Neuronal stem cell (in vitro differentiated cells): ENCODE measurements at regions not wholly inside any gene's neighbourhood (a gene's known extent, or its start where the extent isn't known, plus 50 kb on each side); places are given as distances from the start of the nearest gene placed in this dataset.
"Not testable (repeated sequence)": the region's sequence is repeated elsewhere in the genome, so short reads cannot be mapped to it uniquely, and the experiment has no call there.

Source experiments
- DNase-seq: peaks from one replicate; pipeline ENCODE4 v3.0.0-alpha.2; 2013; ENCODE audit warnings: low spot score
- H2AFZ ChIP-seq: one replicate; pipeline ENCODE4 v1.6.1; 2013; ENCODE audit warnings: mild to moderate bottlenecking, low read length, inconsistent platforms
- H2AK5ac ChIP-seq: 2 replicates; pipeline ENCODE4 v1.6.1; 2013; ENCODE audit warnings: low read depth, mild to moderate bottlenecking, inconsistent platforms, low read length, moderate library complexity, mixed read lengths
- H2BK120ac ChIP-seq: 2 replicates; pipeline ENCODE4 v1.6.1; 2013; ENCODE audit warnings: low read depth, mild to moderate bottlenecking, inconsistent platforms, low read length, moderate library complexity, mixed read lengths
- H2BK12ac ChIP-seq: one replicate; pipeline ENCODE4 v1.6.1; 2013; ENCODE audit warnings: low read length, inconsistent platforms
- H2BK15ac ChIP-seq: 2 replicates; pipeline ENCODE4 v1.6.1; 2013; ENCODE audit warnings: mild to moderate bottlenecking, low read length, inconsistent platforms, mixed read lengths
- H2BK5ac ChIP-seq: one replicate; pipeline ENCODE4 v1.6.1; 2013; ENCODE audit warnings: inconsistent platforms, mild to moderate bottlenecking, low read length, moderate library complexity
- H3K14ac ChIP-seq: one replicate; pipeline ENCODE4 v1.6.1; 2013; ENCODE audit warnings: low read length, inconsistent platforms
- H3K18ac ChIP-seq: 2 replicates; pipeline ENCODE4 v1.6.1; 2013; ENCODE audit warnings: low read length, inconsistent platforms
- H3K23ac ChIP-seq: 2 replicates; pipeline ENCODE4 v1.6.1; 2013; ENCODE audit warnings: low read depth, mild to moderate bottlenecking, mixed read lengths, low read length, inconsistent platforms; ENCODE audit not compliant: poor library complexity
- H3K27ac ChIP-seq: replicated peaks from 3 replicates; pipeline ENCODE4 v1.5.1; 2013; ENCODE audit warnings: low read length, inconsistent platforms
- H3K27me3 ChIP-seq, 3 experiments: 2 replicates each; pipeline ENCODE4 v1.6.1; 2013; ENCODE audit warnings: low read length in 3 of 3, mild to moderate bottlenecking in 2 of 3, inconsistent platforms in 1 of 3, low read depth in 1 of 3, mixed read lengths in 1 of 3, moderate library complexity in 1 of 3; ENCODE audit not compliant: control insufficient read depth in 3 of 3, insufficient read depth in 3 of 3
- H3K36me3 ChIP-seq, 2 donors: replicated peaks in 1 of 2; 2 replicates each; pipeline ENCODE4 v1.6.1; 2013; ENCODE audit warnings: low read length in 2 of 2; ENCODE audit not compliant: control insufficient read depth in 2 of 2, insufficient read depth in 2 of 2
- H3K4ac ChIP-seq: 2 replicates; pipeline ENCODE4 v1.6.1; 2013; ENCODE audit warnings: inconsistent platforms, mild to moderate bottlenecking, low read length, moderate library complexity
- H3K4me1 ChIP-seq, 2 donors: 1 replicate in 1 of 2; 2 replicates in 1 of 2; pipeline ENCODE4 v1.6.1; 2013; ENCODE audit warnings: low read length in 2 of 2, low read depth in 1 of 2; ENCODE audit not compliant: control insufficient read depth in 2 of 2, insufficient read depth in 1 of 2
- H3K4me2 ChIP-seq: one replicate; pipeline ENCODE4 v1.6.1; 2013; ENCODE audit warnings: mild to moderate bottlenecking, low read length, inconsistent platforms; ENCODE audit not compliant: insufficient read depth, poor library complexity, severe bottlenecking
- H3K4me3 ChIP-seq, 2 donors: 2 replicates each; pipeline ENCODE4 v1.5.1; 2013; ENCODE audit warnings: low read length in 2 of 2, mild to moderate bottlenecking in 2 of 2, inconsistent platforms in 1 of 2, moderate library complexity in 1 of 2
- H3K79me1 ChIP-seq: one replicate; pipeline ENCODE4 v1.6.1; 2013; ENCODE audit warnings: low read depth, mild to moderate bottlenecking, inconsistent platforms, low read length, moderate library complexity
- H3K9ac ChIP-seq: one replicate; pipeline ENCODE4 v1.6.1; 2013; ENCODE audit warnings: mild to moderate bottlenecking, low read depth, low read length, inconsistent platforms; ENCODE audit not compliant: poor library complexity
- H3K9me3 ChIP-seq, 2 donors: replicated peaks in 1 of 2; 2 replicates each; pipeline versions ENCODE3 to v1.6.1; 2013; ENCODE audit warnings: low read length in 2 of 2, mild to moderate bottlenecking in 2 of 2, inconsistent platforms in 1 of 2, low read depth in 1 of 2, mixed read lengths in 1 of 2, moderate library complexity in 1 of 2; ENCODE audit not compliant: control insufficient read depth in 2 of 2, insufficient read depth in 1 of 2
- H4K8ac ChIP-seq: one replicate; pipeline ENCODE4 v1.6.1; 2013; ENCODE audit warnings: low read depth, mild to moderate bottlenecking, inconsistent platforms, low read length, moderate library complexity
- H4K91ac ChIP-seq: one replicate; pipeline ENCODE4 v1.6.1; 2013; ENCODE audit warnings: low read length, low read depth, mild to moderate bottlenecking, inconsistent platforms; ENCODE audit not compliant: poor library complexity
- WGBS, 2 donors: extraction: QIAGEN DNeasy Blood & Tissue Kit; methylation state at CpG; one replicate each; pipeline ENCODE4 v1.1.7; 2013; ENCODE audit warnings: missing lambda C conversion rate in 2 of 2, mixed read lengths in 1 of 2; ENCODE audit not compliant: insufficient read length in 2 of 2, insufficient replicate concordance in 1 of 2; ENCODE audit errors: extremely low coverage in 2 of 2; 5-methylcytosine and 5-hydroxymethylcytosine counted together

- H2BK5ac ChIP-seq, H2BK120ac ChIP-seq, DNase-seq, H2BK12ac ChIP-seq, H4K91ac ChIP-seq, H3K9me3 ChIP-seq, H3K9ac ChIP-seq, H3K27me3 ChIP-seq, H3K18ac ChIP-seq, H3K79me1 ChIP-seq, H3K36me3 ChIP-seq, H3K4me2 ChIP-seq, H3K27ac ChIP-seq, H4K8ac ChIP-seq, H3K4ac ChIP-seq, H3K14ac ChIP-seq, H2AFZ ChIP-seq, H2BK15ac ChIP-seq, H3K4me1 ChIP-seq, H2AK5ac ChIP-seq, H3K4me3 ChIP-seq, H3K23ac ChIP-seq: not testable (repeated sequence)
- WGBS, 2 donors, result no CpG with 5 or more reads among the region's 8 CpGs
These were observed 664.6 kb downstream of the NUP35 start for GRCh38 chr2:183788796-183789195.

- H3K79me1 ChIP-seq, H2BK12ac ChIP-seq, H2BK5ac ChIP-seq, H2AK5ac ChIP-seq, H4K8ac ChIP-seq, H3K27ac ChIP-seq, DNase-seq, H3K27me3 ChIP-seq, H3K14ac ChIP-seq, H3K9me3 ChIP-seq, H3K4me1 ChIP-seq, H4K91ac ChIP-seq, H3K4me2 ChIP-seq, H3K36me3 ChIP-seq, H3K9ac ChIP-seq, H2BK15ac ChIP-seq, H2BK120ac ChIP-seq, H3K18ac ChIP-seq, H3K4me3 ChIP-seq, H3K23ac ChIP-seq, H3K4ac ChIP-seq, H2AFZ ChIP-seq: not testable (repeated sequence)
- WGBS, 2 donors, result no CpG with 5 or more reads among the region's 26 CpGs
These were observed 668.1 kb downstream of the NUP35 start for GRCh38 chr2:183792165-183792924.

GRCh38 chr2:183798535-183798934 lies 674.3 kb downstream of the NUP35 start:
- H4K8ac ChIP-seq, result no peak overlapping the region
- no peak overlapping the region for H2BK12ac ChIP-seq
- H3K9ac ChIP-seq, result no peak overlapping the region
- H3K4me1 ChIP-seq, result no peaks in the 10 kb centered on the region
- H3K36me3 ChIP-seq, result no peaks in the 10 kb centered on the region
- no peak overlapping the region for H4K91ac ChIP-seq
- no peak overlapping the region for H3K4me3 ChIP-seq
- no peak overlapping the region for H2AK5ac ChIP-seq
- no peak overlapping the region for H3K23ac ChIP-seq
- no peaks in the 10 kb centered on the region for H3K27me3 ChIP-seq
- H3K4ac ChIP-seq, result no peak overlapping the region
- H3K18ac ChIP-seq, result no peak overlapping the region
- H2BK15ac ChIP-seq, result no peak overlapping the region
- no peaks in the 10 kb centered on the region for H3K79me1 ChIP-seq
- H2BK120ac ChIP-seq, result no peak overlapping the region
- no peak for DNase-seq
- H2AFZ ChIP-seq, result no peak overlapping the region
- H3K4me2 ChIP-seq, result no peak overlapping the region
- no peak overlapping the region for H3K14ac ChIP-seq
- H3K27ac ChIP-seq, result no peak overlapping the region
- WGBS, 2 donors, result no CpG with 5 or more reads among the region's 4 CpGs
- peaks cover 0 to 2% of the 10 kb centered on the region in 2 donors for H3K9me3 ChIP-seq
- H2BK5ac ChIP-seq, result no peak overlapping the region

- H2BK120ac ChIP-seq, result no peak overlapping the region
- H3K23ac ChIP-seq, result no peak overlapping the region
- no peak overlapping the region for H3K9ac ChIP-seq
- no peak overlapping the region for H2BK15ac ChIP-seq
- no peak overlapping the region for H3K18ac ChIP-seq
- no peak overlapping the region for H3K4me3 ChIP-seq
- no peak overlapping the region for H2AFZ ChIP-seq
- no peak overlapping the region for H3K27ac ChIP-seq
- H3K27me3 ChIP-seq, result no peaks in the 10 kb centered on the region
- H3K4me1 ChIP-seq, result no peaks in the 10 kb centered on the region
- H3K36me3 ChIP-seq, result no peaks in the 10 kb centered on the region
- DNase-seq, result no peak
- no peak overlapping the region for H3K14ac ChIP-seq
- H3K4ac ChIP-seq, result no peak overlapping the region
- no peak overlapping the region for H3K4me2 ChIP-seq
- H4K8ac ChIP-seq, result no peak overlapping the region
- WGBS, 2 donors, result no CpG with 5 or more reads among the region's 3 CpGs
- H3K79me1 ChIP-seq, result no peaks in the 10 kb centered on the region
- peaks cover 0 to 6% of the 10 kb centered on the region in 2 donors for H3K9me3 ChIP-seq
- H2AK5ac ChIP-seq, result no peak overlapping the region
- no peak overlapping the region for H4K91ac ChIP-seq
- no peak overlapping the region for H2BK5ac ChIP-seq
- H2BK12ac ChIP-seq, result no peak overlapping the region
These were observed 675.5 kb downstream of the NUP35 start for GRCh38 chr2:183799761-183800160.
